ENCODE measurements at regions not wholly inside any gene's neighbourhood (a gene's known extent, or its start where the extent isn't known, plus 50 kb on each side); places are given as distances from the start of the nearest gene placed in this dataset.

GRCh38 chr4:1465173-1466033 is 59.2 kb upstream of the NKX1-1 start:
- DNase-seq (ENCODE audit: low spot score): peak; percentile 9

GRCh38 chr4:1464581-1465171 is 58.4 kb upstream of the NKX1-1 start:
- DNase-seq (ENCODE audit: low spot score): no peak

- DNase-seq (ENCODE audit: low spot score): no peak
These were observed 57.8 kb upstream of the NKX1-1 start for GRCh38 chr4:1463927-1464540.

- peak; percentile 87 for DNase-seq (ENCODE audit: low spot score)
These were observed 57.1 kb upstream of the NKX1-1 start for GRCh38 chr4:1463088-1463926.

- DNase-seq (ENCODE audit: low spot score): no peak
These were observed 56.5 kb upstream of the NKX1-1 start for GRCh38 chr4:1462768-1463075.

- DNase-seq (ENCODE audit: low spot score): no peak
These were observed 55.9 kb upstream of the NKX1-1 start for GRCh38 chr4:1462009-1462767.

- no peak for DNase-seq (ENCODE audit: low spot score)
These were observed 55.0 kb upstream of the NKX1-1 start for GRCh38 chr4:1460967-1461868.

GRCh38 chr4:1459722-1460511 is 53.7 kb upstream of the NKX1-1 start:
- no peak for DNase-seq (ENCODE audit: low spot score)

GRCh38 chr4:1459081-1459721 is 53.0 kb upstream of the NKX1-1 start:
- no peak for DNase-seq (ENCODE audit: low spot score)

- no peak for DNase-seq (ENCODE audit: low spot score)
These were observed 52.3 kb upstream of the NKX1-1 start for GRCh38 chr4:1458581-1458980.
